PFSK-1 (cell line): ENCODE measurements at regions not wholly inside any gene's neighbourhood (a gene's known extent, or its start where the extent isn't known, plus 50 kb on each side); places are given as distances from the start of the nearest gene placed in this dataset.

Experiments
- FOXP2 ChIP-seq: optimal IDR thresholded peaks from 2 replicates; pipeline ENCODE3; 2011; ENCODE audit warnings: borderline replicate concordance, control low read depth, inconsistent platforms; ENCODE audit not compliant: insufficient read depth; ENCODE audit errors: extremely low read length, extremely low read depth
- POLR2AphosphoS5 ChIP-seq: IDR thresholded peaks from 2 replicates; pipeline ENCODE4 v1.6.1; 2012; ENCODE audit warnings: low read depth, mild to moderate bottlenecking, control low read depth, low read length, moderate library complexity
- SIN3A ChIP-seq: IDR thresholded peaks from 2 replicates; pipeline ENCODE4 v1.6.1; 2012; ENCODE audit warnings: mild to moderate bottlenecking, low read length, moderate library complexity, borderline replicate concordance; ENCODE audit not compliant: insufficient read depth
- TAF1 ChIP-seq: IDR thresholded peaks from 2 replicates; pipeline ENCODE4 v1.6.1; 2012; ENCODE audit warnings: low read length, control low read depth, borderline replicate concordance; ENCODE audit not compliant: insufficient read depth
- TF ChIP-seq, protein P1 (sequence below), 2 experiments: IDR thresholded peaks; 2 replicates each; pipeline versions ENCODE4 v1.6.1 to v1.8.0; 2011 to 2012; ENCODE audit warnings: low read depth in 2 of 2, low read length in 2 of 2, control low read depth in 1 of 2, inconsistent platforms in 1 of 2, mild to moderate bottlenecking in 1 of 2, moderate library complexity in 1 of 2; ENCODE audit not compliant: insufficient read depth in 1 of 2

DNA sequence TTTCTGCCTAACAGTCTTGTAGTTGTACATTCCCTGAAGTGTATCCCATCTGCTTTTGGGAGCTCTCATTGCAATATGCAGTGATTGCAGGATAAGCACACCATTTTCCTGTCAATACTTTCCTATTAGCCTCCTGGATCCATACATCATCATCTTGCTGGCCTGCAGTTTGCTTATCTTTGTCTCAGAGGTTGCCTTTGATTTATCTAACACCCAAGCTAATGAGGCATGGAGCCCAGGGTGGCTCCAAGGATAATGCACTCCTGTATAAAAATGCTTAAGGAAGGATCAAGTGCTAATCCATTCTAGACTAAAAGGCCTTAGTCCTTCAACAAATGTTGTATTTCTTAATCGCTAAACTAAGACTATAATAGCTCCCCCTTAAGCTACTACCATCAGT lies 161.6 kb upstream of the OBI1 start:
- TF ChIP-seq, protein P1, sequence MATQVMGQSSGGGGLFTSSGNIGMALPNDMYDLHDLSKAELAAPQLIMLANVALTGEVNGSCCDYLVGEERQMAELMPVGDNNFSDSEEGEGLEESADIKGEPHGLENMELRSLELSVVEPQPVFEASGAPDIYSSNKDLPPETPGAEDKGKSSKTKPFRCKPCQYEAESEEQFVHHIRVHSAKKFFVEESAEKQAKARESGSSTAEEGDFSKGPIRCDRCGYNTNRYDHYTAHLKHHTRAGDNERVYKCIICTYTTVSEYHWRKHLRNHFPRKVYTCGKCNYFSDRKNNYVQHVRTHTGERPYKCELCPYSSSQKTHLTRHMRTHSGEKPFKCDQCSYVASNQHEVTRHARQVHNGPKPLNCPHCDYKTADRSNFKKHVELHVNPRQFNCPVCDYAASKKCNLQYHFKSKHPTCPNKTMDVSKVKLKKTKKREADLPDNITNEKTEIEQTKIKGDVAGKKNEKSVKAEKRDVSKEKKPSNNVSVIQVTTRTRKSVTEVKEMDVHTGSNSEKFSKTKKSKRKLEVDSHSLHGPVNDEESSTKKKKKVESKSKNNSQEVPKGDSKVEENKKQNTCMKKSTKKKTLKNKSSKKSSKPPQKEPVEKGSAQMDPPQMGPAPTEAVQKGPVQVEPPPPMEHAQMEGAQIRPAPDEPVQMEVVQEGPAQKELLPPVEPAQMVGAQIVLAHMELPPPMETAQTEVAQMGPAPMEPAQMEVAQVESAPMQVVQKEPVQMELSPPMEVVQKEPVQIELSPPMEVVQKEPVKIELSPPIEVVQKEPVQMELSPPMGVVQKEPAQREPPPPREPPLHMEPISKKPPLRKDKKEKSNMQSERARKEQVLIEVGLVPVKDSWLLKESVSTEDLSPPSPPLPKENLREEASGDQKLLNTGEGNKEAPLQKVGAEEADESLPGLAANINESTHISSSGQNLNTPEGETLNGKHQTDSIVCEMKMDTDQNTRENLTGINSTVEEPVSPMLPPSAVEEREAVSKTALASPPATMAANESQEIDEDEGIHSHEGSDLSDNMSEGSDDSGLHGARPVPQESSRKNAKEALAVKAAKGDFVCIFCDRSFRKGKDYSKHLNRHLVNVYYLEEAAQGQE (IDR thresholded peaks at IDR 0.05; ENCODE audit: insufficient read depth in 1 of 2, low read depth in 2 of 2, low read length in 2 of 2) = no peak
- TF ChIP-seq POLR2AphosphoS5 = no peak
- no peak for TF ChIP-seq TAF1
- TF ChIP-seq SIN3A = no peak
- no peak for TF ChIP-seq FOXP2
